Gastrocnemius medialis (tissue), 4 donors: ENCODE measurements at regions not wholly inside any gene's neighbourhood (a gene's known extent, or its start where the extent isn't known, plus 50 kb on each side); places are given as distances from the start of the nearest gene placed in this dataset.
"Not testable (repeated sequence)": the region's sequence is repeated elsewhere in the genome, so short reads cannot be mapped to it uniquely, and the experiment has no call there.

ENCODE experiments used
- ATAC-seq, 2 donors: fragments of 150-250 bp; one replicate each; pipeline ENCODE4 v1.9.1; 2016
- DNase-seq, 2 donors: peaks; one replicate each; pipeline ENCODE4 v3.0.0-alpha.2; 2019
- H3K27ac ChIP-seq, 4 donors: fragments of 200-600 bp; sonication (generic); 1 replicate in 1 of 4; 2 replicates in 3 of 4; pipeline ENCODE4 v1.5.1; 2016 to 2018; ENCODE audit warnings: mild to moderate bottlenecking in 2 of 4, moderate library complexity in 1 of 4
- H3K27me3 ChIP-seq, 3 donors: fragments of 200-600 bp; sonication (generic) in 2 of 3; 1 replicate in 1 of 3; 2 replicates in 2 of 3; pipeline versions ENCODE4 v1.5.1 to v1.6.0; 2016 to 2019; ENCODE audit warnings: mild to moderate bottlenecking in 1 of 3, moderate library complexity in 1 of 3
- H3K36me3 ChIP-seq, 2 donors: fragments of 200-600 bp; sonication (generic) in 1 of 2; one replicate each; pipeline ENCODE4 v1.5.1; 2017 to 2018
- H3K4me1 ChIP-seq, 2 donors: fragments of 200-600 bp; sonication (generic) in 1 of 2; one replicate each; pipeline ENCODE4 v1.5.1; 2016 to 2017; ENCODE audit warnings: mild to moderate bottlenecking in 2 of 2
- H3K4me3 ChIP-seq, 4 donors: fragments of 200-600 bp; sonication (generic) in 3 of 4; 1 replicate in 1 of 4; 2 replicates in 3 of 4; pipeline ENCODE4 v1.5.1; 2016 to 2019; ENCODE audit warnings: mild to moderate bottlenecking in 2 of 4
- H3K9me3 ChIP-seq, 3 donors: fragments of 200-600 bp; sonication (generic) in 2 of 3; 1 replicate in 1 of 3; 2 replicates in 2 of 3; pipeline ENCODE4 v1.5.1; 2016 to 2019
- CTCF ChIP-seq, 5 experiments: fragments of 450-650 bp in 3 of 5; fragments of 200-600 bp in 2 of 5; sonication (generic) in 2 of 5; IDR thresholded peaks in 4 of 5; conservative IDR thresholded peaks in 1 of 5; 1 replicate in 4 of 5; 2 replicates in 1 of 5; pipeline ENCODE4 v1.5.1; 2016 to 2019; ENCODE audit warnings: antibody characterized with exemption in 5 of 5, mild to moderate bottlenecking in 3 of 5, moderate library complexity in 3 of 5
- POLR2A ChIP-seq, 2 donors: fragments of 450-650 bp; IDR thresholded peaks; one replicate each; pipeline ENCODE4 v1.6.1; 2017; ENCODE audit warnings: antibody characterized with exemption in 2 of 2, mild to moderate bottlenecking in 2 of 2, moderate library complexity in 2 of 2
- in situ Hi-C, 4 donors: fragments of 200-750 bp; cut with MboI; loops; one replicate each; pipeline versions ENCODE4 v1.15.0 to v1.8.0; 2017; ENCODE audit warnings: low sequenced_read_pairs in 4 of 4
- intact Hi-C: fragments of 100-400 bp; cut with DNase I; formaldehyde crosslinking; loops from one replicate; pipeline ENCODE4 v1.15.1; 2023; ENCODE audit warnings: low total_unique reads

- Histone ChIP-seq H3K27me3 (no peaks in the 10 kb centered on the region), H3K27ac (no peak overlapping the region), H3K4me3 (no peak overlapping the region), H3K9me3 (no peaks in the 10 kb centered on the region), H3K36me3 (no peaks in the 10 kb centered on the region), H3K4me1 (no peaks in the 10 kb centered on the region)
- in situ Hi-C loops (no loop called here), intact Hi-C loops (no loop called here)
- ATAC-seq (no peak), DNase-seq (no peak)
- TF ChIP-seq POLR2A (IDR thresholded peaks at IDR 0.05) = no peak
Measured at GRCh38 chrX:117834076-117834475, 282.5 kb downstream of the KLHL13 start.

- H3K36me3 ChIP-seq, H3K27ac ChIP-seq, ATAC-seq, H3K4me1 ChIP-seq, H3K4me3 ChIP-seq, H3K27me3 ChIP-seq, DNase-seq, in situ Hi-C loops, H3K9me3 ChIP-seq, intact Hi-C loops: not testable (repeated sequence)
Measured at GRCh38 chrX:117821472-117821871, 295.1 kb downstream of the KLHL13 start.

GRCh38 chrX:117808426-117808825 lies 308.2 kb downstream of the KLHL13 start:
- in situ Hi-C loops (no loop called here), intact Hi-C loops (no loop called here)
- Histone ChIP-seq H3K4me1 (no peaks in the 10 kb centered on the region), H3K27ac (no peak overlapping the region), H3K27me3 (no peaks in the 10 kb centered on the region), H3K9me3 (no peaks in the 10 kb centered on the region), H3K36me3 (no peaks in the 10 kb centered on the region), H3K4me3 (no peak overlapping the region)
- DNase-seq = no peak
- ATAC-seq = no peak
- no peak for TF ChIP-seq POLR2A (IDR thresholded peaks at IDR 0.05)
- no peak for TF ChIP-seq CTCF (IDR thresholded peaks at IDR 0.05 in 4 of 5, conservative IDR thresholded peaks at IDR 0.05 in 1 of 5)

- ATAC-seq (peak in 1 of 2 donors; percentile 95), DNase-seq (no peak)
- Histone ChIP-seq H3K4me3 (no peak overlapping the region), H3K27ac (peak overlapping the region in 1 of 4 donors; percentile 42), H3K36me3 (no peaks in the 10 kb centered on the region), H3K9me3 (no peaks in the 10 kb centered on the region), H3K27me3 (no peaks in the 10 kb centered on the region), H3K4me1 (no peaks in the 10 kb centered on the region)
- TF ChIP-seq POLR2A (IDR thresholded peaks at IDR 0.05) (no peak), CTCF (IDR thresholded peaks at IDR 0.05 in 4 of 5, conservative IDR thresholded peaks at IDR 0.05 in 1 of 5) (no peak)
- in situ Hi-C loops (no loop called here), intact Hi-C loops (no loop called here)
Measured at GRCh38 chrX:117803463-117803862, 313.1 kb downstream of the KLHL13 start.

GRCh38 chrX:117788339-117788738 lies 328.3 kb downstream of the KLHL13 start:
- DNase-seq (no peak), ATAC-seq (no peak)
- TF ChIP-seq CTCF (IDR thresholded peaks at IDR 0.05 in 4 of 5, conservative IDR thresholded peaks at IDR 0.05 in 1 of 5) = no peak
- no peak for TF ChIP-seq POLR2A (IDR thresholded peaks at IDR 0.05)
- Histone ChIP-seq H3K27me3 (no peaks in the 10 kb centered on the region), H3K4me3 (no peak overlapping the region), H3K9me3 (no peaks in the 10 kb centered on the region), H3K36me3 (no peaks in the 10 kb centered on the region), H3K4me1 (no peaks in the 10 kb centered on the region), H3K27ac (no peak overlapping the region)
- intact Hi-C loops (no loop called here), in situ Hi-C loops (no loop called here)

- Histone ChIP-seq H3K9me3 (no peaks in the 10 kb centered on the region), H3K27me3 (no peaks in the 10 kb centered on the region), H3K36me3 (no peaks in the 10 kb centered on the region), H3K4me3 (no peak overlapping the region), H3K4me1 (no peaks in the 10 kb centered on the region), H3K27ac (no peak overlapping the region)
- in situ Hi-C loops (no loop called here), intact Hi-C loops (no loop called here)
- TF ChIP-seq CTCF (IDR thresholded peaks at IDR 0.05 in 4 of 5, conservative IDR thresholded peaks at IDR 0.05 in 1 of 5) (no peak), POLR2A (IDR thresholded peaks at IDR 0.05) (no peak)
- ATAC-seq (no peak), DNase-seq (no peak)
Measured at GRCh38 chrX:117771384-117771783, 345.2 kb downstream of the KLHL13 start.
